CD4-positive, alpha-beta T cell treated with Interferon alpha-2 for 1 hour (primary cell): ENCODE measurements at regions not wholly inside any gene's neighbourhood (a gene's known extent, or its start where the extent isn't known, plus 50 kb on each side); places are given as distances from the start of the nearest gene placed in this dataset.
"Not testable (repeated sequence)": the region's sequence is repeated elsewhere in the genome, so short reads cannot be mapped to it uniquely, and the experiment has no call there.

ENCODE experiments used
- DNase-seq, 2 donors: peaks; one replicate each; pipeline ENCODE4 v3.0.0-alpha.2; 2020 to 2022

GRCh38 chr2:87660164-87660563, 87.7 kb upstream of the PLGLB2 start:
- DNase-seq: not testable (repeated sequence)

- not testable (repeated sequence) for DNase-seq
Measured at GRCh38 chr2:87662316-87663290, 85.3 kb upstream of the PLGLB2 start.

GRCh38 chr2:87663347-87663746, 84.5 kb upstream of the PLGLB2 start:
- DNase-seq: not testable (repeated sequence)

- DNase-seq: not testable (repeated sequence)
Measured at GRCh38 chr2:87667027-87667426, 80.9 kb upstream of the PLGLB2 start.

GRCh38 chr2:87668361-87668760, 79.5 kb upstream of the PLGLB2 start:
- not testable (repeated sequence) for DNase-seq

- DNase-seq: not testable (repeated sequence)
Measured at GRCh38 chr2:87669633-87670231, 78.2 kb upstream of the PLGLB2 start.

GRCh38 chr2:87672404-87672803, 75.5 kb upstream of the PLGLB2 start:
- DNase-seq: not testable (repeated sequence)

- DNase-seq: not testable (repeated sequence)
Measured at GRCh38 chr2:87674729-87675128, 73.2 kb upstream of the PLGLB2 start.

- DNase-seq: not testable (repeated sequence)
Measured at GRCh38 chr2:87675487-87675886, 72.4 kb upstream of the PLGLB2 start.

- not testable (repeated sequence) for DNase-seq
Measured at GRCh38 chr2:87677421-87677923, 70.4 kb upstream of the PLGLB2 start.

- not testable (repeated sequence) for DNase-seq
Measured at GRCh38 chr2:87678742-87679173, 69.1 kb upstream of the PLGLB2 start.

- DNase-seq: not testable (repeated sequence)
Measured at GRCh38 chr2:87679950-87680349, 67.9 kb upstream of the PLGLB2 start.

- not testable (repeated sequence) for DNase-seq
Measured at GRCh38 chr2:87680691-87681090, 67.2 kb upstream of the PLGLB2 start.

GRCh38 chr2:87683451-87683850, 64.4 kb upstream of the PLGLB2 start:
- not testable (repeated sequence) for DNase-seq

- DNase-seq: not testable (repeated sequence)
Measured at GRCh38 chr2:87683961-87684360, 63.9 kb upstream of the PLGLB2 start.

GRCh38 chr2:87685558-87685957, 62.3 kb upstream of the PLGLB2 start:
- not testable (repeated sequence) for DNase-seq

- not testable (repeated sequence) for DNase-seq
Measured at GRCh38 chr2:87686873-87687549, 60.9 kb upstream of the PLGLB2 start.

- DNase-seq: not testable (repeated sequence)
Measured at GRCh38 chr2:87687550-87688270, 60.2 kb upstream of the PLGLB2 start.

- not testable (repeated sequence) for DNase-seq
Measured at GRCh38 chr2:87691899-87692592, 55.8 kb upstream of the PLGLB2 start.

GRCh38 chr2:87692914-87693313, 55.0 kb upstream of the PLGLB2 start:
- not testable (repeated sequence) for DNase-seq

- not testable (repeated sequence) for DNase-seq
Measured at GRCh38 chr2:87693882-87694281, 54.0 kb upstream of the PLGLB2 start.
